HG02610 (cell line): ENCODE measurements at regions not wholly inside any gene's neighbourhood (a gene's known extent, or its start where the extent isn't known, plus 50 kb on each side); places are given as distances from the start of the nearest gene placed in this dataset.
"Not testable (repeated sequence)": the region's sequence is repeated elsewhere in the genome, so short reads cannot be mapped to it uniquely, and the experiment has no call there.

Experiments
- ATAC-seq: cut with Tn5 transposase; IDR thresholded peaks from one replicate; pipeline ENCODE4 v1.9.1; 2021; ENCODE audit warnings: mild to moderate bottlenecking, moderate library complexity; ENCODE audit not compliant: unreplicated experiment

DNA sequence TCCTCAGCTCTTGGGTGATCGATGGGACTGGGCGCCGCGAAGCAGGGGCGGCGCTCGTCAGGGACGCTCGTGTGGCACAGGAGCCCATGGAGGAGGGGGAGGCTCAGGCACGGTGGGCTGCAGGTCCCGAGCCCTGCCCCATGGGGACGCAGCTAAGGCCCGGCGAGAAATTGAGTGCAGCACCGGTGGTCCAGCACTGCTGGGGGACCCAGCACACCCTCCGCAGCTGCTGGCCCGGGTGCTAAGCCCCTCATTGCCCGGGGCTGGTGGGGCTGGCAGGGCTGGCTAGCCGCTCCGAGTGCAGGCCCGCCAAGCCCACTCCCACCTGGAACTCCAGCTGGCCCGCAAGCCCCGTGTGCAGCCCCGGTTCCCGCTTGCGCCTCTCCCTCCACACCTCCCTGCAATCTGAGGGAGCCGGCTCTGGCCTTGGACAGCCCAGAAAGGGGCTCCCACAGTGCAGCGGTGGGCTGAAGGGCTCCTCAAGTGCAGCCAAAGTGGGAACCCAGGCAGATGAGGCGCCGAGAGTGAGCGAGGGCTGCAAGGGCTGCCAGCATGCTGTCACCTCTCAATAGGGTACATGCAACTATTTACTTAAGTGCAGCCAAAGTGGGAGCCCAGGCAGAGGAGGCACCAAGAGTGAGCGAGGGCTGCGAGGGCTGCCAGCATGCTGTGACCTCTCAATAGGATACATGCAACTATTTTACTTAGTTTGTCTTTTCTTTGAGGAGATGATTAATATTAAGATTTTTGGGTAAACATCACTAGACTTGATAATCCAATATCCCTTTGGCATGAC is 619.8 kb upstream of the IGFBP7 start:
- not testable (repeated sequence) for ATAC-seq

DNA sequence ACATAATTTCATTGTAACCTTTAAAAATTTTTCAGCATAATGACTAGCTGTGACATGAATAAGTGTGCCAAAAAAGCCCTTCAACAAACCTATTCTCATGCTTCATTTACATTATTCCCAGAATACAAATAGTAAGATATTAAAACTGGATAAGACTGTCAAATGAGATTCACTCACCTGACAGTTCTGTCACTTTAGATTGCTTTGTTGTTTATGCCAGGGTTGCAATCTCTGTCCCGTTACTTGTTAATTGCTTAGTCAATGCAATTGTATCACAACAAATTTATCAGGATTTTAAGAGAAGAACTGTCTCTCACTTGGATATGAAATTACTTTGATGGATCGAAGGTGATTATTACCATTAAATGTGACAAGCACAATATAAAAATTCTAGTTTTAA is 616.0 kb upstream of the IGFBP7 start:
- no peak for ATAC-seq

DNA sequence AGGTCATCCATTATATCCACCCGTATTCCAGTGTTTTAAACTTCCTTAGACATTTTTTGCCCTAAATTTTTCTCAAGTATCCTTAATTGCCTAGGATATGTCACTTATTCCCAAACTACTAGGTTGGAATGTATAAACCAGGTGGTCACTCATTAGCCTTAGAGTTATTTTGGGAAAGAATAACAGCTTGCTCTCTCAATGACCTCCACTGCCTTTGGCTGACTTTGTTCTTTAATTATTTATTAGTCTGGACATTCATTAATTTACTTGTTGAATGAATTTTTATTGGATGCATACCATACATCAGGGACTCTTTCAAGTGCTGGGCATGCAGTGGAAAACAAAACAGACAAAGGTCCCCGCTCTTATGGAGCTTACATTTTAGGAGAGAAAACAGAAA is 609.3 kb upstream of the IGFBP7 start:
- ATAC-seq, result no peak

DNA sequence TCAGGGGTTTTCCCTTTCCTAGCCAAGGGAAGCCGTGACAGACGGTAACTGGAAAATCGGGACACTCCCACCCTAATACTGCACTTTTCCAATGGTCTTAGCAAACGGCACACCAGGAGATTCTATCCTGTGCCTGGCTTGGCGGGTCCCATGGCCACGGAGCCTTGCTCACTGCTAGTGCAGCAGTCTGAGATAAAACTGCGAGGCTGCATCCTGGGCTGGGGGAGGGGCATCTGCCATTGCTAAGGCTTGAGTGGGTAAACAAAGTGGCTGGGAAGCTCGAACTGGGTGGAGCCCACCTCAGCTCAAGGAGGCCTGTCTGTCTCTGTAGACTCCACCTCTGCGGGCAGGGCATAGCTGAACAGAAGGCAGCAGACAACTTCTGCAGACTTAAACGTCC is 604.1 kb upstream of the IGFBP7 start:
- ATAC-seq, result not testable (repeated sequence)

DNA sequence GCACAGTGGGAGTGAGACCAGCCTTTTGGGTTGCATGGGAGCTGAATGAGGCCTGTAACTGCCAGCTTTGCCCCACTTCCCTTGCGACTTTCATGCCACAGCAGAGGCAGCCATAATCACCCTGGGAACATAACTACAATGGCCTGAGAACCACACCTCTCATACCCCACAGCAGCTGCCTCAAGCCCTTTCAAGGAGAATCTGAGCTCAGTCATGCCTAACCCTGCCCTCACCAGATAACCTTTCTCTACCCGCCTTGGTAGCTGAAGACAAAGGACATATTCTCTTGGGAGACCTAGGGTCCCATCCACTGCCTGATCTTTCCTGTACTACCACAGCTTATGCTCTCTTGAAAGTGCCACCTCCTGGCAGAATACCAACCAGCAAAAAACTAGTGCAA is 599.9 kb upstream of the IGFBP7 start:
- ATAC-seq, result no peak

DNA sequence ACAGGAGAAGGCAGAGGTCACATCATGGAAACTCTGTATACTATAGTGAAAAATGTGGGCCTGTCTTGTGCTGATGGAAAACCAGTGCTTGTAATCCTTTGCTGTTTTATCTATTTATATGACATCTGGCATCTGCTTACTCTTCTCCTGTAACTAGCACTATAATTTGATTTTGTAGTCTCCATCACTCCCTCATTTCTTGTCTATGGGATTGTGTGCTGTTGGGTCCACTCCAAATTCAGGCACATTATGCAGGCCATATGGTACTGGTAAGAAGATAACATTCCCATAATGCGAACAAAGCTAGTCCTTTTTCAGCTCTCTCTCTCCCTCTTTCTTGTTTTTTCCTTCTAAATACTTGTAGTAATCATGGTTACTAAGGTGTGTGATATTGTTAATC is 581.2 kb upstream of the IGFBP7 start:
- no peak for ATAC-seq

DNA sequence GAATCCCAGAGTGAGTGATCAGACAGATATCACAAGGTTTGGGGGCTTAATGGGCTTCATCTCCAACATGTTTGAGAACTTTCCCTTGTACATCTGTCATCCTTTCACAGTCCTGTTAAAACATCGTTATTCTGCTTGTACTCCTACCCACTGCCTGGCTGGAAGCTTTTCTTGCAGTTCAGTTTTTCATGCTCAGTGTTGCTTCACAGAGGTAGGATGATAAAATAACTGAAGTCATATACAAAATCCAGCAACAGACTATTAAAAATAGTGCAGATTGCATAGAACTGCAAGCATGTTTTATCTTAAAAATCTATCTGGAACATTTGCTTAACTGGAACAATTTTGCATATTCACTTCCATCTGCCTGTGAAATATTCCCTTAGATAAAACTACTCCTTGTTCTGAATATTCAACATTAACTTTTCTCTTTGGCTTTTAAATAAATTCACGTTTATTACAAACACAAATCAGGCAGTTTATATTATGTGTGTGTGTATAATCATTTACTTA is 579.6 kb upstream of the IGFBP7 start:
- no peak for ATAC-seq

DNA sequence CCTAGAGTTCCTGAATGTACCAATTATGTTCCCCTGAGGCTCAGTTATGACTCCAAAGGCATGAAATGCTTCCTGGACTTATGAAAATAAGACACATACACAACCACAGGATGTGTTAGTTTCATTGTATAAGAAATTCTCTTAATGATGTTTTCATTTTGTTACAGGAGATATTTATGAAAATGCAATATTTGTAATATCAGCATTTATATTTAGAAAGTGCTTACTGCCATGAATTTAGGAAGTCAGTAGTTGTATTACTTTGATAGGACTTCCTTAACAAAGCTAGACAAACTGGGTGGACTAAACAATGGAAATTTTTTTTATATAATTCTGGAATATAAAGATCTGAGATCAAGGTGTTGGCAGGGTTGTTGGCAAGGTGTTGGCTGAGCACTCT is 572.1 kb upstream of the IGFBP7 start:
- ATAC-seq, result no peak

DNA sequence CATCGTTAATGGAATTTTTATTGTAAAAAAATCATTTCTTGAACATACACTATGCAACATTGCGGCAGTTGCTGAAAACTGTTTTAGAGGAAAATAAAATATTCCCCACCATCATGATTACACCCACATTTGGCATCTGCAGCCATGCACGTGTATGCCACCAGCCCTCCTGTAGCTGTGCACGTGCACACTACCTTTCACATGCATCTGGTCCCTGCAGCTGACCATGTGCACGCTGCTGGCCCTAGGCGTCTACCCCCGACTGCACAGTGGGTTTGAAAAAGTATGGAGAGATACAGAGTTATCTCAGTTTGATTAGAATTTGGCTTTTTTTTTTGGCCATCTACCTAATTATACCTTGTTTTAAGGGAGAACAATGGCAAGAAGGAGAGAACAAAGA is 569.8 kb upstream of the IGFBP7 start:
- ATAC-seq, result no peak

DNA sequence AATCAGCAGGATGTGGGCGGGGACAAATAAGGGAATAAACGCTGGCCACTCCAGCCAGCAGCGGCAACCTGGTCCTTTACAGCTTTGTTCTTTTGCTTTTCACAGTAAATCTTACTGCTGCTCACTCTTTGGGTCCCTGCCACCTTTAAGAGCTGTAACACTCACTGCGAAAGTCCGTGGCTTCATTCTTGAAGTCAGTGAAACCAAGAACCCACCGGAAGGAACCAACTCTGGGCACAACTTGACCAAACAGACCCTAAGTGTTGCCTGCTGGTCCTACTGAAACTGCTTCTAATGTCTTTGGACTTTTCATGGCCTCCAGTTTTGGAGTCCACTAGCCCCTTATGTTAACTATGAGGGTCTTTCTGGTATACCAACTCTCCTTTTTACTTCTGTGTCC is 566.2 kb upstream of the IGFBP7 start:
- no peak for ATAC-seq

DNA sequence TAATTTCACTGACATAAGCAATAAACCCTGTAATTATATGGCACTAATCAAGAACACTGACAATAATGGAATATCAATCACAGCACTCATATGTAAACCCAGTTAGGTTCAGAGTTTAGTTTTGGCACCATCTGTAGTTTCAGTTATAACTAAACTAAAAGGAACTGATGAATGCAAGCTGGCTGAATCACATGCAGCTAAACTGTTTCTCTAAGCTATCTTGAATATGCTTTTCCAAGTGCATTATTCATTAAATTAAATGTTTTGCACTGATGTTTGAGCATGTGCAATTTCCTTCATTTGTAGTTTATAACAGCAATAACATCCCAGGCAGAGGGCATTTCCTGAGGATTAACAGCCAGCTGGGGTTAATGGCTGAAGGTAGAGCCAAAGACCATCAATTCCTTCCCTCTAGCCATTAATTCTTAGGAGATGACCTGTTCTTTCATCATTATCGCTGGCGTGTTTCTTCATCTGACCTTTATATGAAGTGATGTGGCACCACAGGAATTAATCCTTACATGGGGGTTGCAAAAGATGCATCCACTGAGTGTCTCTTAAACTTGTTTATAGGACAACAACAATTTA is 562.8 kb upstream of the IGFBP7 start:
- ATAC-seq, result no peak

DNA sequence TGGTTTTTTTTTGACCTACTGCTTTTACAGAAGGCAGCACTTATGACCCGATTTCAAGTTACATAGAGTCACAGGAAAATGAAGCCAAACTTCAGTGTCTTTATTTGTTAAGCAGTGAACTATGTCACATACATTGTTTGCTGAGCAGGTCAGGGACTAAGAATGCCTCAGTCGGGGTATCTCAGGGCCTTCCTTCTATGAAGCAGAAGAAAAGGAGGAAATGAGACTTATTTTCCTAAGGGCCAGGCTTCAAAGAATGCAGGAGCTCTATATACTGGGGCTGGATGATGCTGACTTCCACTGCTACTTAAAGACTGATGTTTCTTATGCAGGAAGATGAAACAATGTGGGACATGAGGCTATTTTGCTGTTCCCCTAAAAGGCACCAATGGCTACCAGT is 558.4 kb upstream of the IGFBP7 start:
- ATAC-seq, result no peak

DNA sequence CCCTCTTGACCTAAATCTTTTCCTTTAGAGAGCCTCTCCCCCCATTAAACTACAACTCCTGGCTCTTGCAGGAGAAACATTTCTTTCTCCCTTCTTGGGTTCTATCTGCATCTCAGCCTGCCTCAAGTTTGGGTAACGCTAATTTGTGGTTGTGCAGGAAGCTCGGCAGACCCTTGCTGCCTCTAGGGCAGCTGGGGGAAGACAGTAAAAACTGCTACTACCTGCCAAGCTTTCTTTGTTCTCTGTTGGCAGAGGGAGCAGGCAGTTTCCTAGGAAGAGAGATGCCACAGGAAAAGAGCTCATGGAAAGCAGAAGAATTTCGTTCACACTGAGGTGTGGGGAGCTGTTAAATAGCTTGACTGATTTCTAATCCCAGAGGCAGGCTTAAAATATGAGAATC is 555.6 kb upstream of the IGFBP7 start:
- no peak for ATAC-seq

DNA sequence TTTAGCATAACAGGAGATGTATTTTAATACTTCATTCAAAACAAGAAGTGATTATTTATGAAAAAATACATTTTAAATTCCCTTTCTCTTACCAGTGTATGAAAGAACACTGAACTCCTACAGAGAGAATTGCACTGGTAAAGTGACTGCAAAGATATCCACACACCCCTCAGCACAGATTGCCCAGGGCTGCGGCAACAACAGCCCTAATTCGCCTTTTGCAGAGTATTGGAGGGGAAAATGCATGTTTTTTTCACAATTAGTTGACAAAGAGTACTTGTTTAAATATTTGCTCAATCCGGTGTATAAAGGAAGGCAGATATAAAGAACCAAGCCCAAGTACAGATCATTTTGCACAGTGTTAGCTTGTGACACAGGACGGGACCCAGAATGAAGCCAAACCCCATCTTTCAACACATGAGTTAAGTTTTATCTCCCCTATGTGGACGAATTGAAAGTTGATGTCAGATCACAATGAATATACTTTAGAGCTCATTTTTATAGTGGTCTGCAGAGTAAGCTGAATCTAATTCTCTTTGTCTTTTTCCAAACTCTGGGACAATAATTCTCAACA is 551.4 kb upstream of the IGFBP7 start:
- ATAC-seq, result no peak

DNA sequence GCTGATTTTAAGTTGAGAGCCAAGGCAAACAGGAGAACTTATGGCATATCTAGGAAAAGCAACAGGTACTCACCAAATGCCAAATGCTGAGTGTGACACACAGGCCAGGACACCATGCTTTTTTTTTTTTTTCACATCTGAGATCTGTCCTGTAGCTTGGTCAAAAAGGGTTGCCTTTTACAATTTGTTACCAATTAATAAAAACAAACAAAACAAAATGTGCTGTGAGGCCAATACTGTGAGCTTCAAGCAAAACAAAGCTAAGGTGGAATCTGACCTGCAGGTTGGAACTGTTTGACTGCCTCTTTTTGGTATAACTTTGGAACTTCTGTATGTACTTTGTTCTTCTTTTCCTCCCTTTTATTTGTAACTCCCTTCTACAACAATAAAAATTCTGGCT is 548.5 kb upstream of the IGFBP7 start:
- ATAC-seq, result no peak

DNA sequence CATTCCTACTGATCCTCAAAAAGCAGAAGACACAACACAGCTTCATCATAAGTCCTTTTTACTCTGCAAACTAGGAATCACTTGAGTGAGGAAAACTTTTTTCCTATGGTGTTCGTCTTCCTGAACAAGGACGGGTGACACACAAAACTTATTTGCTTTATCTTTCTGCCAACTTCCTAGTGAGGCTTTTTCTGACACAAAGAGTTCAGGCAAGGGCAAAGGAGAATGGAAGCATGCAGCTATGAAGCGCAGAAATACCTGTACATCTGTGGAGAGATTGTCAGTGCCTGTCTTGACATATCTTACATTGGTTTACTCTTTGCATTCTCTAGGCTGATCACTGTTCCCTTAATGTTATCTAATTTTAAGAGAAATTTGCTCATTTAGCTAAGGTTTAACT is 548.0 kb upstream of the IGFBP7 start:
- no peak for ATAC-seq

DNA sequence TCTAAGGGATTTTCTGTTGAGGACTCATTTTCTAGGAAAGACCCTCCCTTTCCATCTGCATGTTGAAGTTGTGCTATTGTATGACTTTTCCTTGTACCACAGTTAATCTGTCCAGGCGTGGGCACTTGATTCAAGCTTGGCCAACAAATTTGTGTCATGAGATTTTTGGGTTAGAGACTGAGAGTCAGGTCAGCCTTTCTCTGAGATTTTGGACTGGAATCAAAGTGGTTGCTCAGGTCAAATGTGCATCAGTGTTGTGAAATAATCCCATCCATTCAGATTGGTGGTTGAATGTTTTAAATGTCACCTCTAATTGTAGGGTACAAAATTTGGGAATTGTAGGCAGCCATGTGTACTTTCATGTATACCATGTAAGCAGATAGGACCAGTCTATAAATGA is 545.2 kb upstream of the IGFBP7 start:
- ATAC-seq, result no peak

DNA sequence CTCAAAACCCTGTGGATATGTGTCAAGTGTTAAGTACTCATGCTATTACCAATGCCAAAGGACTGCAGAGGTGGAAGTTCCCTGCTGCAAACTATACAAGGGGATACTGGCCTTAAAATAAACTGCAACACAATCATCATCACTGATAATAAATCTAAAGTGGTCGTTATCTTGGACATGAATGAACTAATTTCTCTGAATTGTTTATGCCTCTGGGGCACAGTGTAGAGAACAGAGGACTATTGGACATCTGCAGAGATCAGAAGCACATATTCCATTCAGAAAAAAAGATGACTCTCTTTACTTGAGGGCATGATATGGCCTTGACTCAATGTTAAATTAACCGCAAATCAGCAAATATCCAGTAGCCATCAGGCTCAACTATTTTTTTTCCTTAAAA is 542.6 kb upstream of the IGFBP7 start:
- ATAC-seq, result no peak

DNA sequence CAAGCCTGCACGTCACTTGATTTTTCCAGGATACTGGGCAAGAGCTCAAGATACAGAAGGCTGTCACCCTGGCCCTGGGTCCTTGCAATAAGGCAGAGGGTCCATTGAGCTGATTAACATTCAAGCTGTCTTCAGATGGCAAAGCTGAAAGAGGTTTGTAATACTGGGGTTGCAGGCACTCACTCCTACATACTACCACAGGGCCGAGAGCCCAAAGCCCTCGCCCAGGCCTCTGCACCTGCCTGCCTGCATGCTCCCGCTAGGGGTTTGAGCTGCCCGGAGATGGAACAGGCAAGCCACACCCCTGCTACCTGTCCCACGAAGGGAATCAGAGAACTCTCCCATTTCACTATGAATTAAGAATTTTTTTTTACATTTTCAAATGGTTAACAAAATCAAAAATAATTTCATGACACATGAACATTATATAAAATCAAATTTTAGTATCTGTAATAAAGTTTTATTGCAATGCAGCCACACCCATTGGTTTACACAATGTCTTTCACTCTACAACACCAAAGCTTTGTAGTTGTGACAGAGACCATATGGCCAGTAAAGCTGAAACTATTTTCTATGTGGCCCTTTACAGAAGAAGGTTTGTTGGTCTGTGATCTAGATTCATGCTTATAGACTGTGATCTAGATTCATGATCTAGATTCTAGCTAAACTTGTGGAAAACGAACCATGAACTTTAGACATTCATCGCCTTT is 530.4 kb upstream of the IGFBP7 start:
- ATAC-seq, result no peak

DNA sequence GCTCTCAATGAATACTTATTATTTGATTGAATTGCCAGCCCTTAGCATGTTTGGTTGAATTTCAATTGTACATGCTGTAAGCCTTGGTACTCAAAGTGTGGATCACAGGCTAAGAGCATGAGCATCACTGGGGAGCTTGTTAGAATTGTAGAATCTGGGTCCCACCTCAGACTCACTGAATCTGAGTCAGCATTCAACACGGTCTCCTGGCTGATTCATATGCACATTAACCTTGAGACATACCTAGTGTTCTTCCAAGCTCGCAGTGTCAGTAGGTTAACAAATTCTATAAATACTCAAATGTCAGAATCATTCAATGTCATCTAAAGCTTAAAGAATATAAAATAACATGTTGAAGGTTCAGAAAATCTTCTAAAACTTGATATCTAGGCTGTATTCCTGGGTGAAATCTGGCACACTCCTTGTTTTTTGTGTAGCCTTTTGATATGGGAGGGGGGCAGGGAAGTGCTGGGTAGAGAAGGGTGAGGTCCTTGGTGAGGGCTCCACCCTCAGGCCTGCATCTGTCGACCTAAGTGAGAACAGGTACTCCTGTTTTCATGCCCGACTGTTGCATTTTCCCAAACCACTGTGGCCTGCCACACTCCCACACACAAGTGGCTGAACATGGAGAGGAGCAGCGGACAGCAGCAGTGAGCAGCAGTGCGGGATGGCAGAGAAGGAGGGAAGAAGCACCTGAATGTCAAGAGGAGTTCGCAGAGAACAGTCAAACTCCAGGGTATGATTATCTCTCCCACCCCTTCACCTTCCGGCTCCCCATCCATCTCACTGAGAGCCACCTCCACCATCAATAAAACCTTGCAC is 529.6 kb upstream of the IGFBP7 start:
- ATAC-seq, result no peak

DNA sequence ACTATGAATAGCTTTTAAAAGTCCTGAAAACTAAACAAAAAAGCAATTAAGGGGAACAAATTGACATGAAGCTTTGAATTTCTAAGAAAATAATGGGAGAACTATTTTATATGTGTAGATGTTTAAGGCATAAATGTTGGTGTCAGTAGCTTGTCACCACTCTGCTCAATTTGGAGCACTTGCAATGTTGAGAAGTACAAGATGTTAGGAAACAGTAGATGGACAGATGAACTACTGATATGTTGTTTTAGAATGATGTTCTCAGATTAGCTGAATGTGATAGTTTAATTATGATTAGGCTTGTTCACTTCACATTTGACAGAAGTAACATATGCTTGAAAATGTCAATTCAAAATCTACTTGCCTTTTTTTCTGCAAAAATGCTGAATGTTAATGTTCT is 525.7 kb upstream of the IGFBP7 start:
- no peak for ATAC-seq
